Urinary bladder (tissue), 3 donors: ENCODE measurements at regions not wholly inside any gene's neighbourhood (a gene's known extent, or its start where the extent isn't known, plus 50 kb on each side); places are given as distances from the start of the nearest gene placed in this dataset.

Source experiments
- DNase-seq: peaks from one replicate; pipeline ENCODE4 v3.0.0-alpha.2; 2015; ENCODE audit errors: extremely low spot score
- H3K27ac ChIP-seq: one replicate; pipeline ENCODE4 v1.5.1; 2013; ENCODE audit warnings: low read depth, mild to moderate bottlenecking, moderate library complexity
- H3K36me3 ChIP-seq: one replicate; pipeline ENCODE4 v1.6.1; 2013; ENCODE audit warnings: mild to moderate bottlenecking, moderate library complexity; ENCODE audit not compliant: insufficient read depth
- H3K4me1 ChIP-seq: one replicate; pipeline ENCODE4 v1.6.1; 2013; ENCODE audit warnings: mild to moderate bottlenecking, moderate library complexity; ENCODE audit not compliant: insufficient read depth
- H3K4me3 ChIP-seq: one replicate; pipeline ENCODE4 v1.5.1; 2013; ENCODE audit warnings: low read depth, low read length
- WGBS: extraction: QIAGEN DNeasy Blood & Tissue Kit; methylation state at CpG from one replicate; pipeline ENCODE4 v1.1.7; 2013; 5-methylcytosine and 5-hydroxymethylcytosine counted together
- donor health status: healthy with polysubstance abuse.
- donor health status: healthy.

DNA sequence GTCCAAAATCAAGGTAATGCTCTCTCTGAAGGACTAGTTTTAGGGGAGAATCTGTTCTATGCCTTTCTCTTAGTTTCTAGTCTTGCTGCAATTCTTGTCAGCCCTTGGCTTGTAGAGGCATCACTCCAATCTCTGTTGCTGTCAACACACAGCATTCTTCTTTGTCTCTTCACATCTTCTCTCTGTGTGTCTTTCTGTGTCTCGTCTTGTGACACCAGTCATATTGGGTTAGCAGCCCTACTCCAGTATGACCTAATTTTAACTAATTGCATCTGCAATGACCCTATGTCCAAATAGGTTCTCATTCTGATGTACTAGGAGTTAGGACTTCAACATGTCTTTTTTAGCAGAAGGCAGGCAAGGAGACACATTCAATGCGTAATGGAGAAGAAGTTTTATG, 1110.6 kb downstream of the DTWD2 start:
- Histone ChIP-seq H3K36me3 (no peaks in the 10 kb centered on the region), H3K4me1 (no peaks in the 10 kb centered on the region), H3K4me3 (no peak overlapping the region), H3K27ac (no peak overlapping the region)
- 92% methylated on average over 2 of the region's 2 CpGs for WGBS
- DNase-seq: no peak

DNA sequence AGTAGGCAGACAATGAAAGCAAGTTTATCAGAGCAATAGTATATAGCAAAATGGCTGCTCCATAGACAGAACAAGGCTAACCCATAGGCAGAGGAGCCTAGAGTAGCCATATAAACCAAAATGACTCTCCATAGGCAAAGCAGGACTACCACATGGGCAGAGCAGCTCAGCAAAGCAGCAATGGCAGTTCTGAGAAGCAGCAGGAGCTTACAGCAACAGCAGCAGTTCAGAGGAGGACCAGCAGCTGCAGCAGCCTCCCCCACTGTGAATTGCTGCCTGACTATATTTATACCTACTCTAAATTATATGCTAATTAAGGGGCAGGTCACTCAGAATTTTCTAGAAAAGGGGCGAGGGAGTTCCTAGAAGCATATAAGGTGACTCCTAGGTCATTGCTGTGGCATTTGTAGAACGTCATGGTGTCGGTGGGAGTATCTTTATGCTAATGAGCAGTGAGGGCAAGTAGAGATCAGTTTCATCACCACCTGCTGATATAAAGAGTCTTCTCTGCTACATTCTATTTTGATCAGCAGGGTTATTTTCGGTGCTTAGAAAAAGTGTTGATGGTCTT, 1115.5 kb downstream of the DTWD2 start:
- H3K36me3 ChIP-seq: no peaks in the 10 kb centered on the region
- WGBS: 93% methylated on average over 4 of the region's 4 CpGs
- H3K4me3 ChIP-seq: no peak overlapping the region
- no peak for DNase-seq
- H3K27ac ChIP-seq: no peak overlapping the region
- H3K4me1 ChIP-seq: no peaks in the 10 kb centered on the region

DNA sequence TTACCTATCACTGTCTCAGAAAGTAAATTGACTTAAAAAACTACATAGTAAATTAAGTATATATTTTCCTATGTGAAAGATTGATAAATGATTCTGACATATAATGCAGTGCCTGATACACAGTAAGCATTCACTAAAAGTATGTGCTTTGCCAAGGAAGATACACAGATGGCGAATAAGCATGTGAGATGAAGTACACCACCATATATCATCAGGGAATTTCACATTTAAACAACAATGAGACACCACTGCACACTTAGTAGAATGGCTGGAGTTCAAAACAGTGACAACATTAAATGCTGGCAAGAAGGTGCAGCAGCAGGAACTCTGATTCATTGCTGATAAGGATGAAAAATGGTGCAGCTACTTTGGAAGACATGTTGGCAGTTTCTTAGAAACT, 1118.8 kb downstream of the DTWD2 start:
- H3K27ac ChIP-seq: no peak overlapping the region
- H3K4me1 ChIP-seq: no peaks in the 10 kb centered on the region
- H3K4me3 ChIP-seq: no peak overlapping the region
- DNase-seq: no peak
- 86% methylated on average over 1 of the region's 1 CpG for WGBS
- no peaks in the 10 kb centered on the region for H3K36me3 ChIP-seq

DNA sequence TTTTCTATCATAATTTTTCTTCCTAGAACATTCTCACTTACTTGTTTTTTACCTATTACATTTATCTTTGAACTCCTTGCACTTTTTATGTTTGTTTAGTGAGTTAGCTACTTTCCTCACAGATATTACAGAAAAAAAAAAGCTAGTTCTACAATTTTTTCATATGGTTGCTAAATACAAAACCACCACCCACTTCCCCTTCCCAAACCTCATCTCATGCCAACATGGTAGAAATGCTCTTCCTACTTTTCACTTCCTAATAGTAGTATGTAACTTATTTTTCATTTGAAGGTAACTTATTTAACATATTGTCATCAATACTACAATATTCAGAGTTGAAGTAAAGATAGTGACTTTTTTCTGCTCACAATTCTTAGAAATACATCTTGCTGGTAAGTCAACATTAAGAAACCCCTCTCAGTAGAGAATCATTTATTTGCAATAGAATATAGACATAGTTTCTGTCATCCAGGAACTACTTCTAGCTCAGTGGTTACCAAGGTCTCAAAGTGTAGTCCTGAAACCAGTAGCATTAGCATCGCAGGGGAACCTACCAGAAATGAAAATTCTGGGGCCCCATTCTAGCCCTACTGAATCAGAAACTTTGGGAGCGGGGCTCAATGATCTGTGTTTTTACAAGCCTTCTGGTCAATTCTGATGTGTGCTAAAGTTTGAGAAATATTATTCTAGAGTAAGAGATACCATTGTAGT, 1124.6 kb downstream of the DTWD2 start:
- Histone ChIP-seq H3K4me1 (no peaks in the 10 kb centered on the region), H3K36me3 (no peaks in the 10 kb centered on the region), H3K27ac (no peak overlapping the region), H3K4me3 (no peak overlapping the region)
- no peak for DNase-seq
- 95% methylated on average over 2 of the region's 2 CpGs for WGBS

DNA sequence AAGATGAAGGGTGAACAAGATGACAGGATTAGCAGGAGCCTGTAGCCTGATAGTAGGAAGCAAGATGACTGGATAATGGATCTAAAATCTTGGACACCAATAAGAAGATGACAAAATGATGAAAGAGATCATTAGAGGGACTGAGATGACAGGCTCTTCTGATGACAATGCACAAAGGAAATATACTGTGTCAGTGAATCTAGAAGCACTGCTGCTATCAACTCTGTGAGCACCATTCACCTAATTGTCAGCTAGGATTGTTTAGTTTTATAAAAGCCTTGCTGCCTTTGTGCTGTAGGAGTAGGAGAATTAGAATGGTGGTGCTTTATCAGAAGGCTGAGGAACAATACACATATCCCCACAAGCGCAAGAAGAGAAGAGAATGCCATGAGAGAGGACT, 1127.8 kb downstream of the DTWD2 start:
- WGBS: 100% methylated on average over 1 of the region's 1 CpG
- DNase-seq: no peak
- H3K27ac ChIP-seq: no peak overlapping the region
- no peaks in the 10 kb centered on the region for H3K36me3 ChIP-seq
- H3K4me1 ChIP-seq: no peaks in the 10 kb centered on the region
- H3K4me3 ChIP-seq: no peak overlapping the region

DNA sequence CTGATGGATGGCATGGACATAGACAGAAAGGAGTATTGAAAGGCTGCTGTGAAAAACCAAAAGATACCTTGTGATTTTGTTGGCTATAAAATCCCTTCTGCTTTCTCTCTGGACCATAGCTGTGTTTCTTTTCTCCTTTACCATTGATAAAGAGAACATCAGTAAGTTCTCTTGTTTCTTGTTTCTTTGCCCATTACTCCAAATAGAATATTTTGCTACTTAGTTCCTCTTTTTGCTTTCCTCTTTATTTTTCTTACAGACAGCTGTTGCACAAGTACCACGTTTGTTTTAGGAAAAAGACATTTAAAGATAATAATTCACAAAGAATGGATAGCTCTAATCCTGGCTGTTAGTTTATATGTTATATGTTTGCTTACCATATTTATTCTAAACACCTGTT, 1129.2 kb downstream of the DTWD2 start:
- Histone ChIP-seq H3K4me1 (no peaks in the 10 kb centered on the region), H3K27ac (no peak overlapping the region), H3K36me3 (no peaks in the 10 kb centered on the region), H3K4me3 (no peak overlapping the region)
- 40% methylated on average over 1 of the region's 1 CpG for WGBS
- no peak for DNase-seq

DNA sequence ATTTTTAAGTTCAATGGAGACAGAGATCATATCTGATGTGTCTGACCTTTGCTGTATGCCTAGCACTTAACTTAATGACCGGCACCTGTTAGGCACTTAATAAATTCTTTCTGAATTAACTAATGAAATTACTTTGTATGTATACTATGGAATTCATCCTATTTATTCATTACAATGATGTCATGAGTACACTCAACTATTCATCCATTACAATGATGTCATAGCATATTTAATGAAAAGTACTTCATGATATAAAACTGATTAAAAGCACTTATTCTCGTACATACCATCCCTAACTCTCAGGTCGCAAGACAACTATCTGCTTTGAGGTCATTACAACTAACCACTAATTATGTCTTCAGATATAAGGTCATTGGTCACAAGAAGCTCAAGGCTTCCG, 1131.6 kb downstream of the DTWD2 start:
- 90% methylated on average over 4 of the region's 4 CpGs for WGBS
- no peak for DNase-seq
- Histone ChIP-seq H3K36me3 (no peaks in the 10 kb centered on the region), H3K4me3 (no peak overlapping the region), H3K4me1 (no peaks in the 10 kb centered on the region), H3K27ac (no peak overlapping the region)

DNA sequence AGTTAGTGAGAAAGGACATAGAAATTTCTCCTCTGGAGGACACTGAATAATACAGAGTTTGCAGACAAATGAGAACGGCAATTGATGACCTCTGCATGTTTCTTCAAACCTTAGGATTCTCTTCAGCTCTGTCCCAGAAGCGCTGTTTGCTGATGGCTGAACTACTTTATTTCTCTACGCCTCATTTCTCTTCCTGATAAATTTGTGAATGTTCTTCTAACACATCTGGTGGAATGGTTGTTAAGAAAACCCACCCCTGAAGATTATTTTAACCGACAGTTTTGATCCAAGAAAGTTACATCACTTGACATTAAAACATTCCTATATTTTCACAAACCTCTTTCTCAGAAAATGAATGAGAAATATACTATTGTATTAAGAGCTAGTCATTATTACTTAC, 1150.6 kb downstream of the DTWD2 start:
- no peak overlapping the region for H3K4me3 ChIP-seq
- H3K27ac ChIP-seq: no peak overlapping the region
- no peak for DNase-seq
- no peaks in the 10 kb centered on the region for H3K4me1 ChIP-seq
- no peaks in the 10 kb centered on the region for H3K36me3 ChIP-seq
- WGBS: 82% methylated on average over 4 of the region's 4 CpGs

DNA sequence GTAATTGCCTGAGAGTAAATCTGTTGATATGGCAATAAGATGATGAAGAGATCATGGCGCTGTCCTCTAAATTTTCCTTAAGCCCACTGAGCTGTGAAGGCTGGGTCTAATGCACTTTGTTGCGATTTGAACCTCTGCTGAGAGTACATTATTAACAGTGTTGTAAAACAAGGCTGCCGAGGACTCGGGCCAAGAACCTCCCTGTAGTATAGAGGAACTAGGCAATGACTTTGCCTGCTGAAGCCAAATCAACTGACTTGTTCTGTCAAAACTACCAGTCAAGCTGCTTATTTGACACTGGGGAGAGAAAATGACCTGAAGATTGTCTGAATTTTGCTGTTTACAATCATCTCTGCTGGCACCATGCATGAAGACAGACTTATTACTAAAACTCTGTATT, 1154.7 kb downstream of the DTWD2 start:
- no peaks in the 10 kb centered on the region for H3K36me3 ChIP-seq
- H3K4me1 ChIP-seq: no peaks in the 10 kb centered on the region
- 64% methylated on average over 4 of the region's 4 CpGs for WGBS
- no peak overlapping the region for H3K27ac ChIP-seq
- no peak overlapping the region for H3K4me3 ChIP-seq
- no peak for DNase-seq

DNA sequence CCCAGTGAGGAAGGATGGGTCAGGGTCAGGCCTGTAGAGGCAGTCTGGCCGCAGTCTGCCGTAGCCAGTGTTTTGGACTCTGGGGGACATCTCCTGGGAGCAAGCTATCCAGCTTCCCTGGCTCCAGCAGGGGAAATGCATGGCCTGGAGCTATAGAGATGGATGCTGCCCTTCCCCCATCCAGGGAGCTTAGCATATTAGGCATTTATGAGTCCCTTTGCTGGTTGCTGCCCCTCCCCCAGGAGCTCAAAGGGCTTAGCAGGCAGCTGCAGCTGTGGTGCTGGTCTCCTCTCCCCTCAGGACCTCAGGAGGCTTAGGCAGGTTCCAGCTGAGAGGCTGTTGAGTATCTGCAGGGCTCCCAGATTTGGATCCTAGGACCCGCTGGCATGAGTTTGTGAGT, 1158.7 kb downstream of the DTWD2 start:
- H3K27ac ChIP-seq: no peak overlapping the region
- H3K4me1 ChIP-seq: no peaks in the 10 kb centered on the region
- WGBS: 82% methylated on average over 3 of the region's 3 CpGs
- no peaks in the 10 kb centered on the region for H3K36me3 ChIP-seq
- no peak for DNase-seq
- no peak overlapping the region for H3K4me3 ChIP-seq

DNA sequence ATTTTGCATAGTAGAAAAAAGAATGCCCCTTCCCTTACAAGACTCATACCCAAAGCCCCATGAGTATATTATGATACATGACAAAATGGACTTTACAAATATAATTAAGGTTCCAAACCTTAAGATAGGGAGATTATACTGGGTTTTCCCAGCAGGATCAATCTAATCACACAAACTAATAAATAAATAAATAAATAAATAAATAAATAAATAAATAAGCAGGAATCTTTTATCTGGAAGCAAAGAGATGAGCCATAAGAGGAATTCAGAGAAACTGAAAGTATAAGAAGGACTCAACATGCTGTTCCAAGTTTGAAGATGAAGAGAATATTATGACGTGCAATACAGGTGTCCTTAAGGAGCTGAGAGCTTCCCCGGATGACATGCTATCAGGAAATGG, 1174.5 kb downstream of the DTWD2 start:
- no peaks in the 10 kb centered on the region for H3K4me1 ChIP-seq
- H3K27ac ChIP-seq: no peak overlapping the region
- H3K36me3 ChIP-seq: no peaks in the 10 kb centered on the region
- H3K4me3 ChIP-seq: no peak overlapping the region
- WGBS: 96% methylated on average over 2 of the region's 2 CpGs
- no peak for DNase-seq

DNA sequence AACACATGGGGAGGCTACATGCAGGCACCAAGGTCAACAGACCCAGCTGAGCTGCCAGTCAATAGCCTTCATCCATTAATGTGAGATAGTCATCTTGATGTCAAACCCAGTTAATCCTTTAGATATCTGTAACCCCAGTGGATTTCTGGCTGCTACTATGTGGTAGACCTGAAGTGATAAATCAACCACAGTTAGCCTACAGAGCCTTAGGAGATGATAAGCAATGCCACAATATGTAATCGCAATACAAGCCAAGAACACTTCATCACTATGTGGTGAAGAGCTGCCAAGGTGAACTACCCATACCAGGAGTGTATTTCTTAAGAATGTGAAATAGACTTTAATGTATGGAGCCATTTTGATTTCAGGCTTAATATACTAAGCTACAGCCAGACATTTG, 1175.5 kb downstream of the DTWD2 start:
- H3K27ac ChIP-seq: no peak overlapping the region
- H3K4me3 ChIP-seq: no peak overlapping the region
- DNase-seq: no peak
- H3K36me3 ChIP-seq: no peaks in the 10 kb centered on the region
- no peaks in the 10 kb centered on the region for H3K4me1 ChIP-seq
- 83% methylated on average over 1 of the region's 1 CpG for WGBS

DNA sequence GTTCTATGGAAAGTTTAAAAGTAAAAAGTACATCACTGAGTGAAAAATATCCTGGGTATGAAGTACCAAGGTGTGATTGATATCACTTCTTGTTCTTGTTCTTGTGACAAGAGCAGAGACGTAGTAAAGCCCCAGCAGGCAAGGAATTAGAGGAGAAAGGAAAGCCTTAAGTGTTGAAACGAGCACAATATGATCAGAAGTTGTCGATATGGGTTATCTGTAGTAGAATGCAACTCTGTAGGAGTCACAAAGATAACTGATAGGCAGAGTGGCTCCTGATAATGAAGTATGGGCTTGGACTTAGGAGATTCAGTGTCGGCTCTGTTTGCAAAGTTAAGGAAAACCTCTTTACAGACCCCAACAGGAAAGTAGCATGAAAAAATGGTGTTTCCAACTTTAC, 1179.1 kb downstream of the DTWD2 start:
- 79% methylated on average over 4 of the region's 4 CpGs for WGBS
- DNase-seq: no peak
- no peaks in the 10 kb centered on the region for H3K36me3 ChIP-seq

DNA sequence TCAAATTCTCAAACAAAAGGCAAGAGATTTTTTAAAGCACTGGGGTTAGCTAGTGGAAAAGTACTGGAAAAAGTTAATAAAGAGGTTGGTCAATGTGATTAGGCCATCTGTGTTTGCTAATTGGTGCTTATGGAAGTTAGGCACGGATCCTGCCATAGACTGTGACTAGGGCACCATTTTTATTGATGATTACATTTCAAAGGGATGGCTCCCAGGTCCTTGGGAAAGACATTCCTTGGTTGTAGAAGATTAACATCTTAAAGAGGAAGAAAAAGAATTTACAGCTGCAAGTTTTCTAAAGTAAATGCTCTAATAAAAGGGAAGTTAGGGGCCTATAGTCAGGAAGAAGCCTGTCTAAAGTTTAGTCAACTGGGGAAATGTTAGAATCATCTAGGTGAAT, 1183.3 kb downstream of the DTWD2 start:
- no peak for DNase-seq
- Histone ChIP-seq H3K27ac (no peak overlapping the region), H3K4me1 (no peaks in the 10 kb centered on the region), H3K4me3 (no peak overlapping the region), H3K36me3 (no peaks in the 10 kb centered on the region)
- WGBS: 73% methylated on average over 1 of the region's 1 CpG

More for the DNA sequence above, 1179.1 kb downstream of the DTWD2 start:
- no peak overlapping the region for H3K27ac ChIP-seq
- H3K4me1 ChIP-seq: no peaks in the 10 kb centered on the region
- H3K4me3 ChIP-seq: no peak overlapping the region

DNA sequence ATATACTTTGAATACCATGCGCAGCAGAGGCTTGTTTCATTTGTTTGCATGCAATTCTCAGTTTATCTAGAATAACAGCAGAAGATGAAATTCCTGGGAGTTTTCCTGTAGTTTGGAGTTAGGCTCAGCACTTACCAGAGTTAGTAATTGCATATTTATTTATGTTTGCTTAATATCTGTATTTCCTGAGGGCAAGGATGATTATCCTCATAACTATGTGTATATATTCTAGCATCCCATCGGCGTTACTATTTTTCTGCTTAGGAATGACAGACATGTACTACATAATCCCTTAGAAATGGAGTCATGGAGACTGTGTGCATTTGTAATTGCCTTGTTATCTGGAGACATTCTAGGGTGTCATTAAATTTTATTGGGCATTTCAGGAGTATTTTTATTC, 1184.8 kb downstream of the DTWD2 start:
- Histone ChIP-seq H3K36me3 (no peaks in the 10 kb centered on the region), H3K27ac (no peak overlapping the region), H3K4me3 (no peak overlapping the region), H3K4me1 (no peaks in the 10 kb centered on the region)
- WGBS: 28% methylated on average over 3 of the region's 3 CpGs
- DNase-seq: no peak
